Gastrocnemius medialis (tissue), 4 donors: ENCODE measurements at regions not wholly inside any gene's neighbourhood (a gene's known extent, or its start where the extent isn't known, plus 50 kb on each side); places are given as distances from the start of the nearest gene placed in this dataset.

Experiments
- CTCF ChIP-seq, 5 experiments: fragments of 450-650 bp in 3 of 5; fragments of 200-600 bp in 2 of 5; sonication (generic) in 2 of 5; IDR thresholded peaks in 4 of 5; conservative IDR thresholded peaks in 1 of 5; 1 replicate in 4 of 5; 2 replicates in 1 of 5; pipeline ENCODE4 v1.5.1; 2016 to 2019; ENCODE audit warnings: antibody characterized with exemption in 5 of 5, mild to moderate bottlenecking in 3 of 5, moderate library complexity in 3 of 5
- POLR2A ChIP-seq, 2 donors: fragments of 450-650 bp; IDR thresholded peaks; one replicate each; pipeline ENCODE4 v1.6.1; 2017; ENCODE audit warnings: antibody characterized with exemption in 2 of 2, mild to moderate bottlenecking in 2 of 2, moderate library complexity in 2 of 2

GRCh38 chr18:76592981-76593381 is 97.9 kb upstream of the ZNF516 start:
- no peak for TF ChIP-seq CTCF (IDR thresholded peaks at IDR 0.05 in 4 of 5, conservative IDR thresholded peaks at IDR 0.05 in 1 of 5)
- TF ChIP-seq POLR2A (IDR thresholded peaks at IDR 0.05): no peak
